ENCODE measurements at regions not wholly inside any gene's neighbourhood (a gene's known extent, or its start where the extent isn't known, plus 50 kb on each side); places are given as distances from the start of the nearest gene placed in this dataset.
"Not testable (repeated sequence)": the region's sequence is repeated elsewhere in the genome, so short reads cannot be mapped to it uniquely, and the experiment has no call there.

DNA sequence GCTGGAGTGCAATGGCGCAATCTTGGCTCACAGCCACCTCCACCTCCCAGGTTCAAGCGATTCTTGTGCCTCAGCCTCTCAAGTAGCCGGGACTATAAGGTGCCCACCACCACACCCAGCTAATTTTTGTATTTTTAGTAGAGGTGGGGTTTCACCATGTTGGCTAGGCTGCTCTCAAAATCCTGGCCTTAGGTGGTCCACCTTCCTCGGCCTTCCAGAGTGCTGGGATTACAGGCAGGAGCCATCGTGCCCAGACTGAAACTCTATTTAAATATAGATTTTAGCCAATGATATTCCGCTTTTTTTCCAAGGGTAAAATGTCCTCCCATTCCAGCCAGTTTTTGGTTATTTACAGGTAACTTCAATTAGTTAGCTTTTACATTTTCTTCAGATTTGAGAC is 79.4 kb upstream of the TPTE start:
- TF ChIP-seq, protein P1, sequence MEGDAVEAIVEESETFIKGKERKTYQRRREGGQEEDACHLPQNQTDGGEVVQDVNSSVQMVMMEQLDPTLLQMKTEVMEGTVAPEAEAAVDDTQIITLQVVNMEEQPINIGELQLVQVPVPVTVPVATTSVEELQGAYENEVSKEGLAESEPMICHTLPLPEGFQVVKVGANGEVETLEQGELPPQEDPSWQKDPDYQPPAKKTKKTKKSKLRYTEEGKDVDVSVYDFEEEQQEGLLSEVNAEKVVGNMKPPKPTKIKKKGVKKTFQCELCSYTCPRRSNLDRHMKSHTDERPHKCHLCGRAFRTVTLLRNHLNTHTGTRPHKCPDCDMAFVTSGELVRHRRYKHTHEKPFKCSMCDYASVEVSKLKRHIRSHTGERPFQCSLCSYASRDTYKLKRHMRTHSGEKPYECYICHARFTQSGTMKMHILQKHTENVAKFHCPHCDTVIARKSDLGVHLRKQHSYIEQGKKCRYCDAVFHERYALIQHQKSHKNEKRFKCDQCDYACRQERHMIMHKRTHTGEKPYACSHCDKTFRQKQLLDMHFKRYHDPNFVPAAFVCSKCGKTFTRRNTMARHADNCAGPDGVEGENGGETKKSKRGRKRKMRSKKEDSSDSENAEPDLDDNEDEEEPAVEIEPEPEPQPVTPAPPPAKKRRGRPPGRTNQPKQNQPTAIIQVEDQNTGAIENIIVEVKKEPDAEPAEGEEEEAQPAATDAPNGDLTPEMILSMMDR (IDR thresholded peaks at IDR 0.05), result not testable (repeated sequence)
- TF ChIP-seq POLR2A (IDR thresholded peaks at IDR 0.05), result not testable (repeated sequence)

All from tibial nerve (tissue), 3 donors.